Activated T-cell treated with anti-CD3 and anti-CD28 coated beads for 1 hour (primary cell): ENCODE measurements at regions not wholly inside any gene's neighbourhood (a gene's known extent, or its start where the extent isn't known, plus 50 kb on each side); places are given as distances from the start of the nearest gene placed in this dataset.

Experiments used
- DNase-seq: peaks from one replicate; pipeline ENCODE4 v3.0.0-alpha.2; 2020; ENCODE audit warnings: low read depth

DNA sequence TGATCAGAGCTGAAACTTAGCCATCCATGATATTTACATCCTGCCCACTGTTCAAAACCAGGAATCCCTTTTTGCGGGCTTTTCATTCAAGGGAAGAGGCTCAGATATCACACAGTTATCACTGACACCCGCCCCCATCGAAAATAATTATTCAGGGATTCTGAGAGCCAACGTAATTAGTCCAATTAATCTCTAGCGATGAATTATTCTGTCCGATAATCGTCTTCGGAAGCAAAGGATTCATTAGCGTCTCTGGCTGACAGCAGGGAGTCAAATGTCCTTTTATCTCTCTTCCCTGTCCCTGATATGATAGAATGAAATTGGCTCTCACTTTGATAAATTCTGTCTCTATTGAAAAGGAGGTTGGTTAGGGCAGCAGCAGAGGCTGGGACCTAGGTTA lies 140.4 kb upstream of the IPO9 start:
- DNase-seq: no peak

GRCh38 chr1:201689647-201690046 lies 139.3 kb upstream of the IPO9 start:
- DNase-seq: no peak

GRCh38 chr1:201690528-201690927 lies 138.4 kb upstream of the IPO9 start:
- no peak for DNase-seq

DNA sequence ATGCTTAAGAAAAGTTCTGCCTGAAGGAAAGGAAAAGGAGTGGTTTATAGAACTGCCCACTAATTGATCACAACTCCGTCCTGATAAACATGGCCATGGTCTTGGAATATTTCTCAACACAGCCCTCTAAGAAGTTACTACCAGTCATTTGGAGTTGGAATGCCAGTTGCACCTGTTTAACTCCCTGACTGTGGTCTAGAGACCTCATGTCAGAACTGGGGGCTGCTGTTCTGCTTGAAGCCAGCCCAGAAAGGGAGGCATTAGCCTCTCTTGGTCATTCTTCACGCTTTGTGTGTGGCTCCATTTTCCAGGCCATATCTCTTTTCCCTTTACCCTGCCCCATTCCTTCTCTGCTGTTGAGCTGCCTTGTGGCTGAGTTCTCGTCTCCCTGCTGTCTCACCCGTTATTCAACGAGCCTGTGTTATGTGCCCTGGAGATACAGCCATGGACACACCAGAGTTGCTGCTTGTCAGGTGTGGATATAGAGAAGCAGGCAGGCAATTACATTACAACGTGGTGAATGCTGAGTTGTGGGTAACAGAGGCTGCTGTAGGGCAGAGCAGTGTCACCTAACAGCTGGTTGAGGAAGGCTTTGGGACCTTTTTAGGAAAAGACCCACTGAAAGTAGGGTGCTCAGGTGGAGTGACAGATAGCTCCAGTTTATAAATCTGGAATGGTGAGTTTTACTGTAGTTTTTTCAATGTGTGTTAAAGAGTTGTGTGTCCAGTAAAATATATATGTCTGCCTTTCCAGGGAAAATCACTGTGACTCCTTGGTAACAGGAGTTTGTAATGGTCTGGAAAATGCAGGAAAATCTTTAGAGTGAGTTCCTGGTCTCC lies 137.0 kb upstream of the IPO9 start:
- DNase-seq: no peak

DNA sequence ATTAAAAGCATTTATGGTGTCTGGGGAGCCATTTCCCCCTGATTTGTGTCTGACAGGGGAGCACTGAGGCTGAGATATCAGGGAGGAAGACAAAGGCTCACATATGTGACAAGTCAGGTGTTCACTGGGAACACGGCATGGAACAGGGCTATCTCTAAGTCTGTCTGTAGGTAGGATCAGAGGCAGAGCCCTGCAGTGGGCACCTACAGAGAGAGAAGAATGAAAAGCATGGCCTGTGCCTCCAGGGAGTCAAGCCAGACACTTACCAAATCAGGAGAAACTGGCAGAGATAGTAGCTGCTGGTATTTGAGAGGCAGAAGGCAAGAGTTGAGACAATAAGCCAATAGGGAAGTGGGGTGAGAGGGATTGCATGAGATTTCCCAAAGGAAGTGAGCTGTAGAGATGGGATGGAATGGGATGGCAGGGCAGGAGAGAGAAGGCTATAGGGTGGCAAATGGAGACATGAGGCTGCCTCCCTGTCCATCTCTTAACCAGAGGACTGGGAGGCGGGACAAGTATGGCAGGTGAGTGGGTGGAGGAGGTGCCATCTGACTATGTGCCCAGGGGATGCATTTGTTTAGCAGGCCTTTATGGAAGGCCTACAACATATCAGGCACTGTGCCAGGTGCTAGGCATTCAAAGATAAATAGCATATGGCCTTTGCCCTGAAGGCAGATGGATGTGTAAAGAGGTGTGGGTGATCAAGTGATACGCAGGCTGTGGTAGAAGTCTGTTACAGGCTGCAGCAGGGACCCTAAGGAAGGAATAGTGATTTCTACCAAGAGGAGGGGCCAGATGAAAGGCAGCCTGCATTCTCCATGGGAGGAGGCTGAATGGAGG lies 136.2 kb upstream of the IPO9 start:
- no peak for DNase-seq

DNA sequence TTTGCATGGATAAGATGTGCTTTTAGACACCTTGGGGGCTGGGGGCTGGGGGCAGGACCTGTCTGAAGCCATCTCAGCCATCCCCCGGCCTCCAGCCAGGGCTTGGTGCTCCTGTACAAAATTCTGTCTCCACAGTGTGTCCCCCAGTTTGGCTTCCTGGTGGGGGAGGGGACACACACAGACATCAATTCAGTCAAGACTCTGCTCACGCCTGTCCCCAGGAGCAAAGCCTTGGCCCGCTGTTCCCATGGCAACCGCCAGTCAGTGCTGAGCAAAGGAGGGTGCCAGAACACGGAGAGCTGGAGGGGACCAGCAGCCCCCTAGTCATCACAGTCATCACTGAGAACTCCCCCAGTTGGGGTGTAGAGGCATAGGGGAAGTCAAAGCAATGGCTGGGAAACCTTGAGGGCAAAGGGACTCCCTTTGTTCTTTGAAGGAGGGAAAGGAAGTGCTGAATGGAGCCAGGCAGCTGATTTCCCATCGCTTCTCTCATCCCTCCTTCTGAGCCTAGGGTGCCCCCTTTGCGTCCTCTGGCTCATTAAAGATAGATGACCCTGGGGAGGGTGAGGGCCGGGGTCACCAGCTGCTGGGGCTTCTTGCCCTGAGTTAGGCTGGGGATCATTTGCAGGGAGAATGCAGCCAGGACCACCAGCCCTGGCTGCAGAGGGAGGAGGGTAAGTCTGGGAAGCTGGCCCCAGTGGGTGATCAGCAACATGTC lies 134.9 kb upstream of the IPO9 start:
- DNase-seq: no peak

GRCh38 chr1:201694608-201695335 lies 134.2 kb upstream of the IPO9 start:
- DNase-seq: no peak

GRCh38 chr1:201695607-201696006 lies 133.3 kb upstream of the IPO9 start:
- no peak for DNase-seq

GRCh38 chr1:201696217-201696761 lies 132.7 kb upstream of the IPO9 start:
- no peak for DNase-seq

DNA sequence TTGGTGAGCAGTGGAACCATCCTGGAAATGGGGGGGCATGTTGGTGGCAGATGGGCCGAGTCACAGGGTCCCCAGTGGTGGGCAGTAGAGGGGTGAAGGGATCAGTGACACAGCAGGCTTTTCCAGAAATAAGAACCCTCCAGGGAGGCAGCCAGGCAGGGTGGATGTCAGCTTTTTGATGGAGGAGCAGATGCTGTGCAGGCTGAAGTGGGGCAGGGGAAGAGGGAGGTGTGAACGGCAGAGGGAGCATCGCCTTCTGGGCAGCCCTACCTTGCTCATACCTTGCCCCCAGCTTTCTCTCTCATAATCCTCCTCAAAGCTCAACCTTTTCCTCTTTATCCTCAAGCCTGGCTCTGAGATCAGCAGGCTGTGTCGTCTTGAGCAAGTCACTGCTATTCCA lies 131.8 kb upstream of the IPO9 start:
- DNase-seq: no peak

DNA sequence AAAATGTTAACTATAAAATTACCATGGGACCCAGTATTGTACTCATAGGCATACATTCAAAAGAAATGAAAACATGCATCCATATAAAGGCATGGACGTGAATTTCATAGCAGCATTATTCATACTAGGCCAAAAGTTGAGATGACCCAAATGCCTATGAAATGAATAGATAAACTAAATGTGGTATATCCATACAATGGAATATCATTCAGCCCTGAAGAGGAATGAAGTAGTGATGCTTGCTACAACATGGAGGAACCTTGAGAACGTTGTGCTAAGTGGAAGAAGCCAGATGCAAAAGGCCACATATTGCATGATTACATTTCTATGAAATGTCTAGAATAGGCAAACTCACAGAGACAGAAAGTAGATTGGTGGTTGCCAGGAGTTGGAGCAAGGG lies 127.1 kb upstream of the IPO9 start:
- DNase-seq: no peak

GRCh38 chr1:201702936-201703335 lies 126.0 kb upstream of the IPO9 start:
- DNase-seq: no peak

DNA sequence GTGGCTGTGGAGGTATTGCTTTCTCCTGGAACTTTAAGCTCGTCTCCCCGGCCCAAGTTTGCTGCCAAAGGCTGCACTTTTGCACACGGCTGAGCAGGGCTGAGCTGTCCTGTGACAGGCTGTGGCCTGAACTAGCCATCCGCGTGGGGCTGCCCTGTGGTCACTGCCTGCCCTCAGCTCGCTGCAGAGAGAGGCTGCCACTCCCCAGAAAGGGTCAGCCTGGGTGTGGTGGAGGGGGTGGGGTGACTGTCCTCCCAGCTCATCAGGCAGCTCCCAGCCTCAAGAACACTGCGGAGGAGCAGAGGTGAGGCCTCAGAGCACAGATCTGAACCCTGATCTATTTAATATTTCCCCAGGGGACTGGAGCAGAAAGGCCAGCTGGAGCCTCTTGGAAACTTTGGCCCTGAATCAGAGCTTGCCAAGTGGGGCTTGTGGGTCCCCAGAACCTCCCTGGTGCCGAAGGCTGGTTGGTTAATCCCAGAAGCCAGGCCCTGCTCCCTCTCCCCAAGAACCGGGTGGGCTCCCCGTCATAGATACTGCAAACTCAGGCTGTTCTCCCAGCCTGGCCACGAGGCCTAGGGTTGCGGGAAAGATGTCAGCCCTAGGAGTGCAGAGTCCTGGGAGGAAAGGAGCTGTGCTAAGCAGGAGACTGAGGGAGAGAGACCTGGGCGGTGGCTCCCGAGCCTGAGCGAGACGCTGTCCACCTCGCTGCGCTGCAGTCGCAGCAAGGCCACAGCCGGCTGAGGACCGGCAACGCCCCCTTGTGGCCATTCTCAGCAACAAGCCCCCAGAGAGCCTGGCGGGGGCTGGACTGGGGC lies 125.1 kb upstream of the IPO9 start:
- DNase-seq: peak; percentile 39

DNA sequence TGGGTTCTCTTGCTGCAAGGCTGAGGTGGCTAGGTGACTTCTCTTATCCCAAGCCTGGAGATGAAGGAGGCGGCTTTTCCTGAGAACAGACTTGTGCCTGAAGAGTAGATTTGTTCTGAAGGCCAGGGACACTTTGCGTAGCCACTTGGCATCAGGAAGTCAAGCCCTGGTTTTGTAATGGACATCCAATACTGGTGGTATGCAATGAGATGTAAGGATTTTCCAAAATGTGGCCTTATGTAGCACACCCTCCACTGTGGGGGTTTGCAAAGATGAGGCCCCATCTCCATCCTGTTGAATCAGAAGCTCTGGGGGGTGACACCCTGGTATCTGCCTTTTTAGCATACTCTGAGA lies 124.5 kb upstream of the IPO9 start:
- DNase-seq: no peak

- DNase-seq: no peak
Measured at GRCh38 chr1:201705389-201705788, 123.6 kb upstream of the IPO9 start.

GRCh38 chr1:201706109-201706508 lies 122.8 kb upstream of the IPO9 start:
- DNase-seq: no peak

DNA sequence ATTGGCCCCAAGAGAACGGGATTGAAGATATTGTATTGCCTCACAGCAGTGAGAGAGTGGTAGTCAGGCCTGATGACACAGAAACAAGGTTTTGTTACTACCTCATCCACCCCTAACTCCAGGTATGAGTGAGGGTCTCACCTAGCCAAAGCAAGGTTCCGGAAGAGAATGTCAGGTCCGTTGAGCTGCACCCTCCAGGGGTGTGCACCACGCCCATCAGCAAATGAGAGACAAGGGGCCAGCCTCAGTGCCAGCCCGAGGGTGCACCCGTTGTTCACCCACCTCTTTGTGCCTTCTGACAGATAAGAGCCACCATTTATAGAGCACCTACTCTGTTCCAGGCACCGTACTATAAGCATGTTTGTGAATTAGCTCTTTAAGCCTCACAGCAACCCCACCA lies 121.9 kb upstream of the IPO9 start:
- DNase-seq: no peak

DNA sequence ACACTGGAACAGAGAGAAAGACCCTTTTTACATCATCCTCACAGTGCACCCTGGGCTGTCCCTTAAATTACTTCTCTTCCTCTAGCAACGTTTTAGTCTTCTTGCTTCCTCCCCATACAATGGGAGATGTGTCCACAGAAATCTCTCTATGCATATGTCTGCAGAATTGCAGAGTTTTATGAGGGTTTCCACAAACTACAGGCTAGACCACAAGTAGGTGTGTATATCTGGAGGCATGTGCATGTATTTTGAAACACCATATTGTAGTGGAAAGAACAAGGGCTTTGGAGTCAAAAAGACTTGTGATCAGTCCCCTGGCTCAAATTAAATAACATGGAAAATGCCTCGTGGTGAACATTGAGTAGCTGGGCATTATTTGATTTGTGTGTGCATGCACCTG lies 121.3 kb upstream of the IPO9 start:
- no peak for DNase-seq

DNA sequence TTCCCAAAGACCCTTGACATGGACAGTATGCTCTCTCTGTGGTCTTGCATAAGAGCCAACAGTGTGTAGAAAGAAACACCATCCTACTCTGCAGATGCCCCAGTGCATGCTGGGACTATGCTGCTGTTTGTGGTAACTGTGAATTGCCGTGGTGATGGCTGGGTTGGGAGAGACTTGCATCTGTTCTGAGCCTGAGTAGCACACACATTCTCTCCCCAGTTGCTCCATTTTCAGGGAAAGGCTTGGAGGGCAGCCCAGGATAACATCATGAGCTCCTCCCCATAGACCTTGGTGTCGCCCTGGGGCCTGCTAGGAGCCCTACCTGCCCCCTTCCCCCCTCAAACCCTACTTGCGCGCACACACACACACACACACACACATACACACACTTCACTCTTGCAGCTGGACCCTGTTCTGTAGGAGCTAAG lies 120.9 kb upstream of the IPO9 start:
- no peak for DNase-seq

DNA sequence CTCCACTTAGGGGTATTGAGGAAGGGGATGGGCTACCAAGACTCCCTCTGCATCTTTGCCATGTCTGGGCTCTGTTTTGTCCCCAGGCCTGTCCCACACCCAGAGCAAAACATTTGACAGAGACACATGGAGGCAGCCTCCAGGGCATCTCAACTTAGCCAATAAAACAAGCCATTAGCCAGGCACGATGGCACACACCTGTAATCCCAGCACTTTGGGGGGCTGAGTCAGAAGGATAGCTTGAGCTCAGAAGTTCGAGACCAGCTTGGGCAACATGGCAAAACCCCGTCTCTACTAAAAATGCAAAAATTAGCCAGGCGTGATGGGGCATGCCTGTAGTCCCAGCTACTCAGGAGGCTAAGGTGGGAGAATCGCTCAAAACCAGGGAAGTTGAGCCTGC lies 120.3 kb upstream of the IPO9 start:
- DNase-seq: no peak
